Activated gamma-delta T cell treated with Interleukin-2 at 50 U/mL for 16 hours (primary cell): ENCODE measurements at regions not wholly inside any gene's neighbourhood (a gene's known extent, or its start where the extent isn't known, plus 50 kb on each side); places are given as distances from the start of the nearest gene placed in this dataset.

Experiments
- DNase-seq: peaks from one replicate; pipeline ENCODE4 v3.0.0-alpha.2; 2020

- DNase-seq = no peak
These were observed 153.8 kb upstream of the LEF1 start for GRCh38 chr4:108322497-108322896.

GRCh38 chr4:108320061-108320460 lies 151.3 kb upstream of the LEF1 start:
- no peak for DNase-seq

DNA sequence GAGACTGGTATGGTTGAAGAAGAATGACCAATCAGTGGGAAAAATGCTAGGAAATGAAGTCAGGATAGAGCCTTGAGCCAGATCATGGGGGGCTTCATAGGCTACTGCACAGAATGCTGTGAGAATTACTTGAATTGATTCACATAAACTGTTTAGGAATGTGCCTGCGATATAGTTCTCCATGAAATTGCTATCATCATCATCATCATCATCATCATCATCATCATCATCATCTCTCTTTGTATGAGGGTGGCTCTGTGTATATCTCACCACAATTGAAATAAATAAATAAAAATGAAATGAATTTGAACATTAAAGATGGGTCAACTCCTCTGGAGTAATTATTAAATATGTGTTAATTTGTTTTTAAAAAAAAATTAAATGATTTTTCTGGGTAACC lies 148.6 kb upstream of the LEF1 start:
- no peak for DNase-seq

DNA sequence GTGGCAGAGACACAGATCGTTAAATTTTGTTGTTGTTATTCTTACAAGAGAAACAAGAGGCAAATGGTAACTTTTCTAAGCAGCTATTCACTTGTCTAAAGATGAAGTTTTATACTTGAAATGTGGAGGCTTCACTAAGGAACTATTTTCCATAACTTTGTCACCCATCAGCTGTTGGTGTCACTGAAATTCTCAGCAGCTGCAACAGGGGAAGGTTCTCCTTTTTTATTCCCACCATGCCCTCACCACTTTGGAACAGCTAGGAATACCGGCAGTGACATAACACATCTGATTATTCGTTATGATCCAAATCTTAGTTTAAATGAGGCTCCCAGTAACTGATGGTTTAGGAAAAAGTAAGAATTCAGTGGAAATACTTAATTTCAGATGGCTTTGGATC lies 147.0 kb upstream of the LEF1 start:
- no peak for DNase-seq

- DNase-seq = no peak
These were observed 146.3 kb upstream of the LEF1 start for GRCh38 chr4:108314900-108315589.

GRCh38 chr4:108313546-108314339 lies 145.0 kb upstream of the LEF1 start:
- DNase-seq = no peak

- no peak for DNase-seq
These were observed 142.6 kb upstream of the LEF1 start for GRCh38 chr4:108311313-108311712.

GRCh38 chr4:108303488-108304177 lies 134.9 kb upstream of the LEF1 start:
- no peak for DNase-seq

DNA sequence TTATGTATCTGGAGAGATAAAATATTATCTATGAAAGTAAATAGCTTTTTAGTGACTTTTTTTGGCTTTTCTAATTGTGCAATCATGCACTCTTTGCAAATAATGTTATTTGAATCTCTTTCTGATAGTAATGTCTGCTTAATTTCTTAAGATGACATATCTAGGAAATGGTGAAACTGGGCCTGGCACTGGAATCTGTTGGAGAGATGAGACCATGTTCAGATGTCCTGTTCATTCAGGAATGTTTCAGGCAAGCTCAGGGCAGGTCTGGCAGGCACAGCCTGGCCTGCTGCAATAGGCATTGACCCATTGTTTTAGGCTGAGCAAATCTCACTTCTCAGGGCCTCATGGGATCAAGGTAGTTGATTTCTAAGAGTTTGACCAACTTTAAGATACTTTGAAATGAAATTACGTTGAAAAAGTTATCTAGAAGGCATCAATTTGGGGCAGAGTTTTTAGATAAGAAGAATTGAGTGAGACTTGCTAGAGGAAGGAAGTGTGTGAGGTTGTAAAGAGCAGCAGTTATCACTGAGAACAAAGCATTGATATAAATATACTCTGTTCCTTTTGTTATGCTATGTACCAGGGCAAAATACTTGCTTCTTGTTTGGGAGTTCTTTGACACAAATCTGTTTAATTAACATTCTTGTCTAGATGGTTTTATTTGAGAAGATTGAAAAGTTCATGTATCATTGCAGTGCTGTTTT lies 133.0 kb upstream of the LEF1 start:
- DNase-seq = no peak

GRCh38 chr4:108297605-108298004 lies 128.9 kb upstream of the LEF1 start:
- no peak for DNase-seq

- DNase-seq = no peak
These were observed 123.5 kb upstream of the LEF1 start for GRCh38 chr4:108292229-108292628.

- no peak for DNase-seq
These were observed 122.4 kb upstream of the LEF1 start for GRCh38 chr4:108291137-108291536.

DNA sequence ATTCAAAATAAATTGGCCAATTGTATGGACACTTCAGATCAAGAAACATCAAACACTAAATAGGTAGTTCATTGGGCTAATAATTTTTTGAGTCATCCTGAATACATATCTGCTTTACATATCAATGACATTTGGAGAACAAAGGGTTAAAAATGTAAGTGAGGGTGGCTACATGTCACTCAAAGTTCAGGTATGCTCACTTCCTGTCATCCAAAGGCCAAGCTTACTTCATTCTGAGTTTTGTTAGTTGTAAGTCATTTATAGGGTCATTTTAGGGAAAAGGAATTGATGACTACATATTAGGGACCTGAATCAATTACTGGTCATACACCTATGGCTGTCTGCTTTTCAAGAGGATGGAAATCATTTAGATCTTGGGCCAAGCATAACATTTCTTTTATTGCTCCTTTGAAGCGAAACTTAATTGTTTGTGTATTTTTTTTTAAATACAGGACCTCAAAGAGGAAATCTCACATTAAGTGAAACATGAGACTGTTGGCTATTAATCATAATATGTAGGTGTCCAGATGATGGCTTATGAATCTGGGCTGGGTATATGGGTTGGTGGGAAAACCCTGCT lies 119.2 kb upstream of the LEF1 start:
- DNase-seq = no peak

DNA sequence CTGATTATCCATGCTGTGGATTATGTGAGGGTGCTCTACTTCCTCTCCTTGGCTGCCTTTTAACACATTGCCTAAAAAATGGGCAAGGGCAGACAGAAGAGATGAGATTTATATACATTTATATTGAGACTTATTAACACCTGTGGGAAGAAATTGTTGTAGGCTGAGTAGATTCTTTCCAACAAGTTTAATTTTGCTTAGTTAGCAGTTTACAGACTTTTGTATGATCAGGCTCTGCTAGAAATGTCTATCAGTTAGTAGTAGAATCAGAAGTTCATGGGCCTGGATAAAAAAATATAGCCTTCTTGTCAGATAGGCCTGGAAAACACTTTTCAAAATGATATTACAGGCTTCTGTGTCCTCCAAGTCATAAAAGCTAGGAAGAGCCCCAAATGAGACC lies 111.3 kb upstream of the LEF1 start:
- no peak for DNase-seq

GRCh38 chr4:108276690-108277089 lies 108.0 kb upstream of the LEF1 start:
- DNase-seq = no peak

GRCh38 chr4:108272986-108273385 lies 104.3 kb upstream of the LEF1 start:
- DNase-seq = no peak

DNA sequence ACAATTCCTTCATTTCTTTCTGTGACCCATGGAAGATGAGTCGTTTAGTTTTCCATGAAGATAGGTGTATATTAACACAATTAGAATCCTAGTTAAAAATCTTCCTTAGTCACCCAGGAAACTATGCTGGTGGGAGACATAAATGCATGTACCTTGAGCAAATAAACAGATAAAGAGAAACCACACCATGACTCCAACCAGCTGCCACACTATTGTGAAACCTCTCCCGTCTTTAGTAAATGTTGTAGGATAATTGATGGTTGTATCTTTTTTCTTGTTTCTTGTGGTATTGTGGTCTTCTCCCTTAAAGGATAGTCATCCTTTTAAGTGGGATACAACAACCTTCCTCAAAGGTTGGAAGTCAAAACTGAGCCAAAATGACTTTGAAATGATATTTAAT lies 103.8 kb upstream of the LEF1 start:
- DNase-seq = no peak

- no peak for DNase-seq
These were observed 103.3 kb upstream of the LEF1 start for GRCh38 chr4:108272046-108272445.

GRCh38 chr4:108270466-108271450 lies 102.0 kb upstream of the LEF1 start:
- DNase-seq = no peak

GRCh38 chr4:108264693-108265092 lies 96.0 kb upstream of the LEF1 start:
- DNase-seq = no peak

DNA sequence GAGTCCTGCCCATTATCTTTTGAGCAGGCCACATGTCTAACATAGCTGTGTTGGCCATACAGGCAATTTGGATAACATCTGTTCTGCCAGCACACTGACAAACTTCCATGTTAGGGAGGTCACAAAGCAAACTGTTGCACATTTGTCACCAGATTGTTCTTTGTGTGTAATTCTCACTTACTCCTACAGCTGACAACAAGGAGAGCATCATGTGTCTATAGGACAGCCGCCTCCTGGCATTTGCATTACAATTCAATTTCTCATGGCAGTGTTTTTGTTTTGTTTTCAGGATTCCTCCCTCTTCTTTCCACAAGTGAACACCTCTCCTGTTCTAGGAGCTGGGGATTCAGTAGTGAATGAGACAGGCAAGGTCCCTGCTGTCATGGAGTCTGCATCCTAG lies 94.3 kb upstream of the LEF1 start:
- no peak for DNase-seq

- no peak for DNase-seq
These were observed 92.3 kb upstream of the LEF1 start for GRCh38 chr4:108261026-108261425.
